Heart right ventricle (tissue), 16 donors: ENCODE measurements at regions not wholly inside any gene's neighbourhood (a gene's known extent, or its start where the extent isn't known, plus 50 kb on each side); places are given as distances from the start of the nearest gene placed in this dataset.

ENCODE experiments used
- ATAC-seq, 8 donors: fragments of 200-7000 bp; cut with Tn5 transposase; one replicate each; pipeline ENCODE4 v1.9.1; 2020; ENCODE audit warnings: mild to moderate bottlenecking in 8 of 8, moderate library complexity in 8 of 8, moderate number of reproducible peaks in 1 of 8
- DNase-seq, 2 donors: peaks; one replicate each; pipeline ENCODE4 v3.0.0-alpha.2; 2020
- H3K27ac ChIP-seq, 10 donors: fragments of 200-600 bp; sonication (generic) in 2 of 10; one replicate each; pipeline versions ENCODE4 v1.5.0 to v1.8.0; 2020 to 2022; ENCODE audit warnings: mild to moderate bottlenecking in 3 of 10
- H3K27me3 ChIP-seq, 7 donors: fragments of 200-600 bp; one replicate each; pipeline ENCODE4 v1.8.0; 2021 to 2022; ENCODE audit warnings: mild to moderate bottlenecking in 2 of 7
- H3K36me3 ChIP-seq, 9 donors: fragments of 200-600 bp; sonication (generic) in 1 of 9; one replicate each; pipeline versions ENCODE4 v1.5.0 to v1.8.0; 2020 to 2022; ENCODE audit warnings: mild to moderate bottlenecking in 2 of 9
- H3K4me1 ChIP-seq, 9 donors: fragments of 200-600 bp; sonication (generic) in 1 of 9; one replicate each; pipeline versions ENCODE4 v1.5.0 to v1.8.0; 2020 to 2022; ENCODE audit warnings: mild to moderate bottlenecking in 4 of 9
- H3K4me3 ChIP-seq, 10 donors: fragments of 200-600 bp; sonication (generic) in 2 of 10; one replicate each; pipeline versions ENCODE4 v1.5.0 to v1.8.0; 2020 to 2022; ENCODE audit warnings: mild to moderate bottlenecking in 7 of 10, moderate library complexity in 2 of 10
- H3K9me3 ChIP-seq, 11 donors: fragments of 200-600 bp in 10 of 11; sonication (generic) in 2 of 11; one replicate each; pipeline versions ENCODE4 v1.5.0 to v1.8.0; 2013 to 2022; ENCODE audit warnings: mild to moderate bottlenecking in 2 of 11, control low read depth in 1 of 11, moderate library complexity in 1 of 11
- WGBS, 2 donors: extraction: QIAGEN DNeasy Blood & Tissue Kit; methylation state at CpG; one replicate each; pipeline ENCODE4 v1.1.7; 2013; ENCODE audit warnings: inconsistent platforms in 1 of 2; 5-methylcytosine and 5-hydroxymethylcytosine counted together
- intact Hi-C, 10 donors: fragments of 100-400 bp; cut with DNase I; formaldehyde crosslinking; loops; one replicate each; pipeline versions ENCODE4 v1.11.1 to v1.14.2; 2022
- TF ChIP-seq, protein P1 (sequence below), 9 donors: fragments of 200-600 bp; sonication (generic) in 2 of 9; IDR thresholded peaks; one replicate each; pipeline versions ENCODE4 v1.5.0 to v1.8.0; 2021 to 2022; ENCODE audit warnings: antibody characterized with exemption in 9 of 9, mild to moderate bottlenecking in 5 of 9, moderate library complexity in 1 of 9
- donor health status: Arrhythmogenic right ventricular cardiomyopathy.
- donor health status: ischemic (EF 13 %, LVEDD 7.1; RV severe dilation, severe dysfunction).
- donor health status: healthy with polysubstance abuse.
- donor health status: DM: no; HTN: yes; CAD: no.
- donor health status: DM: no; HTN: no; CAD: no.
- donor health status: ischemic (EF 25% LVEDD 6.9; RV normal size, moderate dysfunction).
- donor health status: ischemic (EF 25% LVEDD 5.7; RV mildly dilated, moderate dysfunction).
- donor health status: healthy.
- donor health status: DM: yes; HTN: yes; CAD: no.
- donor health status: Ischemic cardiomyopathy.
- donor health status: ischemic (EF 35%, LVEDD 5.7; RV mildly dilated, moderate dysfunction).
- donor health status: nonischemic (EF 11% LVEDD 7.7; RV severe dilation, severe dysfunction).
- donor health status: DM: yes; HTN: yes; CAD: no.
- donor health status: PGD.
- donor health status: ischemic (EF 29% LVEDD 5.4; RV normal size, mild dysfunction).
- donor health status: nonischemic (EF 23%, LVEDD 6.1; RV moderate dilation, normal function).

GRCh38 chr4:104879854-104880253 lies 266.8 kb upstream of the TET2 start:
- Histone ChIP-seq H3K36me3 (no peaks in the 10 kb centered on the region), H3K9me3 (no peaks in the 10 kb centered on the region), H3K27me3 (no peaks in the 10 kb centered on the region), H3K27ac (no peak overlapping the region), H3K4me3 (no peak overlapping the region), H3K4me1 (no peaks in the 10 kb centered on the region)
- 97 to 99% methylated on average over 2 of the region's 2 CpGs for WGBS, 2 donors
- ATAC-seq (no peak), DNase-seq (no peak)
- TF ChIP-seq, protein P1, sequence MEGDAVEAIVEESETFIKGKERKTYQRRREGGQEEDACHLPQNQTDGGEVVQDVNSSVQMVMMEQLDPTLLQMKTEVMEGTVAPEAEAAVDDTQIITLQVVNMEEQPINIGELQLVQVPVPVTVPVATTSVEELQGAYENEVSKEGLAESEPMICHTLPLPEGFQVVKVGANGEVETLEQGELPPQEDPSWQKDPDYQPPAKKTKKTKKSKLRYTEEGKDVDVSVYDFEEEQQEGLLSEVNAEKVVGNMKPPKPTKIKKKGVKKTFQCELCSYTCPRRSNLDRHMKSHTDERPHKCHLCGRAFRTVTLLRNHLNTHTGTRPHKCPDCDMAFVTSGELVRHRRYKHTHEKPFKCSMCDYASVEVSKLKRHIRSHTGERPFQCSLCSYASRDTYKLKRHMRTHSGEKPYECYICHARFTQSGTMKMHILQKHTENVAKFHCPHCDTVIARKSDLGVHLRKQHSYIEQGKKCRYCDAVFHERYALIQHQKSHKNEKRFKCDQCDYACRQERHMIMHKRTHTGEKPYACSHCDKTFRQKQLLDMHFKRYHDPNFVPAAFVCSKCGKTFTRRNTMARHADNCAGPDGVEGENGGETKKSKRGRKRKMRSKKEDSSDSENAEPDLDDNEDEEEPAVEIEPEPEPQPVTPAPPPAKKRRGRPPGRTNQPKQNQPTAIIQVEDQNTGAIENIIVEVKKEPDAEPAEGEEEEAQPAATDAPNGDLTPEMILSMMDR (IDR thresholded peaks at IDR 0.05) = no peak
- intact Hi-C loops = no loop called here

DNA sequence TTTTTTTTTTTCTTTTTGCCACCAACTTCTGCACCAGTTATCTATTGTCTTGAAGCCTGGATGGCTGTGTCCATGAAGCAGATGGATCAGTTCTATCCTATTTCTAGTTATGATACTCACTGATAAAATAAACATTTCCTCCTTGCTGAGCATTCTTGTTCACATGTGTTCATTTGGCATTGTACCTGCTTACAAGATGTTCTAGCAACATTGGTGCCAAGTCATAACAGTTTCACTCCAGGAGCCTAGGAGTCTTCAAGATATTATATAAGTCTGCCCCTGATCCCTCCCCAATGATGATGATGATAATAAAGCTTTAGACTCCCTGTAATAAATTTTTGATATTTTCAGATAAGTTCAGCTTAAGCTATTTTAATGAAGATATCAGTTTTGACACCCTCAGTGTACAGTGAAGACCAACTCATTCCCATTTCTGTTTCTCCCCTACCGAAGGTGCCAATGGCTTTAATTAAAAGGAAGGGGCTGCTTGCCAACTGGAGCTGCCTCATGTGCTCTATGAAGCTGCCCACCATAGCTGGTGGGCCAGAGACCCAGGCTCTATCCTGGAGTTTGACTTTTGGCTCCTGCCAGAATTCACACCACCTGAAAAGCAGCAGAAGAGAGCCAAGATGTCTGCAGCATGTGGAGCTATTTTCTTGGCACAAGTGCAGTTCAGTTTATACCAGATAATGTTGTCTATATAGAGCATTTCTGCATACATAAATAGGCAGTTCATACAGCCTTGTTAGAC lies 265.4 kb upstream of the TET2 start:
- Histone ChIP-seq H3K4me1 (no peaks in the 10 kb centered on the region), H3K4me3 (no peak overlapping the region), H3K9me3 (no peaks in the 10 kb centered on the region), H3K27me3 (no peaks in the 10 kb centered on the region), H3K27ac (no peak overlapping the region), H3K36me3 (no peaks in the 10 kb centered on the region)
- ATAC-seq (no peak), DNase-seq (no peak)
- 67 to 75% methylated on average over 1 of the region's 1 CpG for WGBS, 2 donors
- intact Hi-C loops = no loop called here
- TF ChIP-seq, protein P1 (IDR thresholded peaks at IDR 0.05) = no peak

GRCh38 chr4:104890598-104891275 lies 255.9 kb upstream of the TET2 start:
- Histone ChIP-seq H3K27me3 (no peaks in the 10 kb centered on the region), H3K9me3 (no peaks in the 10 kb centered on the region), H3K4me3 (no peak overlapping the region), H3K27ac (no peak overlapping the region), H3K36me3 (no peaks in the 10 kb centered on the region), H3K4me1 (no peaks in the 10 kb centered on the region)
- WGBS, 2 donors = 51 to 53% methylated on average over 2 of the region's 2 CpGs
- TF ChIP-seq, protein P1 (IDR thresholded peaks at IDR 0.05) = no peak
- ATAC-seq = no peak
- DNase-seq = no peak
- intact Hi-C loops = no loop called here

DNA sequence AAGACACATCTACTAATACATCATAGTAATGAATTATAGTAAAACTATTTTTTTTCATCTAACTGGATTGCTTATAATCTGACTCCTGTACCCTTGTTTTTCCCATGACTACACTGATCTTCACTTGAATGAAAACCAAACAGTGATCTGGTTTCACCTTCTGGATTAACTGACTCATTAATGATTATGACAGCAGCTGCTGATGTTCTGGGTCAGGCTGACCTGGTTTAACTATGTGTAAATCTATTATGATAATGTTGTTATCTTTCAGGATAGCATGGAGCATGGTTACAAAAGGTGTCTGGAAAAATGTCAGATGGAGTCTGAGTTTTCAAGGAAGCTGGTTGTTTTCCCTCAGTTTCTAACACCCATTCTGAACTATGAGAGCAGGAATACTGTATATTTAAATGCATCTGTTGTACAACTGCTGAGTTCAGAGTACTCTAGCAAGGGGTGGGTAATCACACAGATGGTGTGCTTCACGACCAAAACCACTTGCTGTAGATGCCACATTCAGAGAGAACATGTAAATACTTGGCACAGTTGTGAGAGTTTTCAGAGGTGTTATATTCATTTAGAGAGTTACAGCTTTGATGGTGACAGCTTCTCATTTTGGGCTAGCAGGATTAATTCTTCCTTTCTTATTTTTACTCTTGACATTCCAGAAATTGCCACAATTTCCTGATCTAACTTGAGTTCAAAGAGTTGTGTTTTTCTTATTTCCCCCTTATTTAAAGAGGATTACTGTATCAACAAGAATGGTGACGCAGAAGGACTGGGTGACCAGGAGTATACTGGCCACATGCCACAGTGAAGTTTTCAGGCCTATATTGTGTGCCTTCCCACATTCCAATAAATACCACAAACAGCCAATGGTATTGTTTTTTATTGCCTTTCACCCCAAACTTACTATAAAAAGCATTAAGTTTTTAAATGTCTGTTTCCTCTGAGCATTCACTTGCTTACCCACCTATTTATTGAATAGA lies 249.7 kb upstream of the TET2 start:
- Histone ChIP-seq H3K27me3 (peaks cover 0 to 5% (median 0%) of the 10 kb centered on the region in 7 donors), H3K36me3 (no peaks in the 10 kb centered on the region), H3K4me1 (no peaks in the 10 kb centered on the region), H3K9me3 (no peaks in the 10 kb centered on the region), H3K4me3 (no peak overlapping the region), H3K27ac (no peak overlapping the region)
- ATAC-seq = no peak
- TF ChIP-seq, protein P1 (IDR thresholded peaks at IDR 0.05) = no peak
- intact Hi-C loops = no loop called here
- no peak for DNase-seq
- WGBS, 2 donors = 58 to 66% methylated on average over 2 of the region's 2 CpGs
